ENCODE measurements at regions not wholly inside any gene's neighbourhood (a gene's known extent, or its start where the extent isn't known, plus 50 kb on each side); places are given as distances from the start of the nearest gene placed in this dataset.

DNA sequence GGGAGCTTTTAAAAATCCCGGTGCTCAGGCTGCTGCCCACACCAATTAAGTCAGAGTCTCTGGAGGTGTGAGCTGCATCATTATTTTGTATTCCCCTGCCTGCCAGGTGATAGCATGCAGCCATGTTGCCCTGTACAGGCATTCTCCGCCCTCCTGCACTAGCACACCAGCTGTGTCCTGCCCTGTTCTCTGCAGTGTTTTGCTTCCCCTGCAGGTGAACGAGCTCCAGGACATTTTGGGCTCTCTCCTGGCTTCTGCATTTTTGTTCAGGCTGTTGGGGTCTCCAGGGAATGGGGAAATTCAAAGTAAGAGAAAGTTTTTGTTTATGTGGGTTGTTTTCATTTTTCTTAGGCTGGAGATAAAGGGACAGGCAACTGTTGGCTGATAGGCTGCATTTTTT is 271.0 kb upstream of the COBL start:
- TF ChIP-seq, protein P1, sequence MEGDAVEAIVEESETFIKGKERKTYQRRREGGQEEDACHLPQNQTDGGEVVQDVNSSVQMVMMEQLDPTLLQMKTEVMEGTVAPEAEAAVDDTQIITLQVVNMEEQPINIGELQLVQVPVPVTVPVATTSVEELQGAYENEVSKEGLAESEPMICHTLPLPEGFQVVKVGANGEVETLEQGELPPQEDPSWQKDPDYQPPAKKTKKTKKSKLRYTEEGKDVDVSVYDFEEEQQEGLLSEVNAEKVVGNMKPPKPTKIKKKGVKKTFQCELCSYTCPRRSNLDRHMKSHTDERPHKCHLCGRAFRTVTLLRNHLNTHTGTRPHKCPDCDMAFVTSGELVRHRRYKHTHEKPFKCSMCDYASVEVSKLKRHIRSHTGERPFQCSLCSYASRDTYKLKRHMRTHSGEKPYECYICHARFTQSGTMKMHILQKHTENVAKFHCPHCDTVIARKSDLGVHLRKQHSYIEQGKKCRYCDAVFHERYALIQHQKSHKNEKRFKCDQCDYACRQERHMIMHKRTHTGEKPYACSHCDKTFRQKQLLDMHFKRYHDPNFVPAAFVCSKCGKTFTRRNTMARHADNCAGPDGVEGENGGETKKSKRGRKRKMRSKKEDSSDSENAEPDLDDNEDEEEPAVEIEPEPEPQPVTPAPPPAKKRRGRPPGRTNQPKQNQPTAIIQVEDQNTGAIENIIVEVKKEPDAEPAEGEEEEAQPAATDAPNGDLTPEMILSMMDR (IDR thresholded peaks at IDR 0.05) = no peak
- no peak for TF ChIP-seq POLR2A (IDR thresholded peaks at IDR 0.05)
